GM12874 (cell line): ENCODE measurements at regions not wholly inside any gene's neighbourhood (a gene's known extent, or its start where the extent isn't known, plus 50 kb on each side); places are given as distances from the start of the nearest gene placed in this dataset.

Experiments used
- CTCF ChIP-seq: IDR thresholded peaks from 2 replicates; pipeline ENCODE4 v1.5.1; 2011; ENCODE audit warnings: low read depth, mild to moderate bottlenecking, control low read depth, low read length, moderate library complexity; ENCODE audit not compliant: insufficient read depth

GRCh38 chr17:14902803-14903202 is 362.3 kb downstream of the PMP22 start:
- no peak for TF ChIP-seq CTCF

GRCh38 chr17:14902297-14902696 is 362.8 kb downstream of the PMP22 start:
- no peak for TF ChIP-seq CTCF

- no peak for TF ChIP-seq CTCF
Measured at GRCh38 chr17:14901376-14901775, 363.8 kb downstream of the PMP22 start.

GRCh38 chr17:14886200-14886739 is 378.9 kb downstream of the PMP22 start:
- no peak for TF ChIP-seq CTCF

GRCh38 chr17:14882131-14882530 is 383.0 kb downstream of the PMP22 start:
- no peak for TF ChIP-seq CTCF

GRCh38 chr17:14875557-14876412 is 389.3 kb downstream of the PMP22 start:
- TF ChIP-seq CTCF: no peak

- no peak for TF ChIP-seq CTCF
Measured at GRCh38 chr17:14873996-14874395, 391.1 kb downstream of the PMP22 start.
